Caco-2 (cell line): ENCODE measurements at regions not wholly inside any gene's neighbourhood (a gene's known extent, or its start where the extent isn't known, plus 50 kb on each side); places are given as distances from the start of the nearest gene placed in this dataset.

Experiments
- BruUV-seq: library from RNA; stranded (reverse); fragments of 400-500 nt; replicated peaks from 2 replicates; lab custom pipeline; 2021; lab: Mats Ljungman, UMichigan
- CTCF ChIA-PET: fragments of 300-600 bp; sonication (Branson Sonifier 250); formaldehyde crosslinking; loops from one replicate; lab custom pipeline; 2022; ENCODE audit warnings: antibody characterized with exemption; lab: Charles Lee
- POLR2A ChIA-PET: fragments of 300-600 bp; sonication (Branson Sonifier 250); formaldehyde crosslinking; loops from one replicate; lab custom pipeline; 2022; ENCODE audit warnings: antibody characterized with exemption; lab: Charles Lee
- DNase-seq, 2 experiments: peaks; one replicate each; pipeline versions ENCODE4 v3.0.0 to v3.0.0-alpha.2; 2020 to 2022
- H3K27me3 ChIP-seq: replicated peaks from 2 replicates; pipeline ENCODE4 v1.6.0; 2011; ENCODE audit warnings: low read length; ENCODE audit not compliant: control insufficient read depth, insufficient read depth
- H3K36me3 ChIP-seq: 2 replicates; pipeline ENCODE4 v1.5.1; 2011; ENCODE audit warnings: low read length; ENCODE audit not compliant: control insufficient read depth, insufficient read depth
- H3K4me1 ChIP-seq: fragments of 250-450 bp; sonication (Bioruptor Pico); 2 replicates; pipeline ENCODE4 v1.5.1; 2020; ENCODE audit warnings: mild to moderate bottlenecking
- H3K4me3 ChIP-seq: 2 replicates; pipeline ENCODE4 v1.5.1; 2011; ENCODE audit warnings: low read depth, mild to moderate bottlenecking, control low read depth, low read length
- H3K9me3 ChIP-seq: fragments of 250-450 bp; sonication (Bioruptor Pico); 2 replicates; pipeline ENCODE4 v1.5.1; 2020; ENCODE audit warnings: mild to moderate bottlenecking, moderate library complexity
- H3K27ac Mint-ChIP-seq: one replicate; pipeline ENCODE4 v1.8.0; 2022; ENCODE audit warnings: mixed read lengths; ENCODE audit not compliant: unreplicated experiment
- H3K27me3 Mint-ChIP-seq: one replicate; pipeline ENCODE4 v1.8.0; 2022; ENCODE audit warnings: mixed read lengths; ENCODE audit not compliant: insufficient read depth, unreplicated experiment
- H3K36me3 Mint-ChIP-seq: one replicate; pipeline ENCODE4 v1.8.0; 2022; ENCODE audit warnings: mild to moderate bottlenecking, mixed read lengths; ENCODE audit not compliant: insufficient read depth, unreplicated experiment
- H3K4me1 Mint-ChIP-seq: one replicate; pipeline ENCODE4 v1.8.0; 2022; ENCODE audit warnings: low read depth, mixed read lengths; ENCODE audit not compliant: unreplicated experiment
- H3K4me3 Mint-ChIP-seq: one replicate; pipeline ENCODE4 v1.8.0; 2022; ENCODE audit warnings: mild to moderate bottlenecking, moderate library complexity, mixed read lengths; ENCODE audit not compliant: unreplicated experiment
- H3K9me3 Mint-ChIP-seq: one replicate; pipeline ENCODE4 v1.8.0; 2022; ENCODE audit warnings: mixed read lengths; ENCODE audit not compliant: unreplicated experiment
- intact Hi-C: fragments of 100-400 bp; cut with micrococcal nuclease; formaldehyde crosslinking; loops from one replicate; pipeline ENCODE4 v1.10.0; 2022; ENCODE audit not compliant: unreplicated experiment
- TF ChIP-seq, protein P1 (sequence below), 2 experiments: fragments of 200-600 bp in 1 of 2; IDR thresholded peaks; 1 replicate in 1 of 2; 2 replicates in 1 of 2; pipeline versions ENCODE4 v1.5.1 to v1.8.0; 2011 to 2022; ENCODE audit warnings: antibody characterized with exemption in 1 of 2, control low read depth in 1 of 2, inconsistent platforms in 1 of 2, low read depth in 1 of 2, low read length in 1 of 2, mild to moderate bottlenecking in 1 of 2, moderate library complexity in 1 of 2; ENCODE audit not compliant: insufficient read depth in 1 of 2, severe bottlenecking in 1 of 2, unreplicated experiment in 1 of 2

DNA sequence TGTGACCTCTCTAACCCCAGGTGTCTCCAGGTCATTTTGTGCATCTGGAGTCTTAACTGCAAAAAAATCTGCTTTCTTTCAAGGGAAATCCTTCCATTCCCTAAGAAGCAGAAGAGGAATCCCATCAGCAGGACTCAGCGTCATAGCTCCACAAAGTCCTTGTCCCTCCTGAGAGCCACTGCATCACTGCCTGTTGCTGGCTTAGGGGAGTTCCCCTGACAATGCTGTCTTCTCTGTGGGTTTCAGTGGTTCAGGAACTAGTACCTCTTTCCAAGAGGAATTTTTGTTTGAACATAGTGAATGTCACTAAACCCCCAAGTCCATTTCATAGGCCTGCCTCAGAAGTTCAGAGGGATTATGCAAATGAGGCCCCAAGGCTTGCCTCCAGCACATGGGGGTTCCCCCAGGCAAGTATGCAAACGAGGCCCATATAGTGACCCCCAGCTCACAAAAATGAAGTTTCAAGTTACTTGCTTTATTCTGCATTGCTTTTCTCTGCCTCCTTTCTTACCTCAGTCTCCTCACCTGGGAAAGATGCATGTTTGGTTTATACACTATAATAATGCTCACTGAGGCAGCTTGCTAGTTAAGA lies 513.9 kb upstream of the MEX3C start:
- TF ChIP-seq, protein P1, sequence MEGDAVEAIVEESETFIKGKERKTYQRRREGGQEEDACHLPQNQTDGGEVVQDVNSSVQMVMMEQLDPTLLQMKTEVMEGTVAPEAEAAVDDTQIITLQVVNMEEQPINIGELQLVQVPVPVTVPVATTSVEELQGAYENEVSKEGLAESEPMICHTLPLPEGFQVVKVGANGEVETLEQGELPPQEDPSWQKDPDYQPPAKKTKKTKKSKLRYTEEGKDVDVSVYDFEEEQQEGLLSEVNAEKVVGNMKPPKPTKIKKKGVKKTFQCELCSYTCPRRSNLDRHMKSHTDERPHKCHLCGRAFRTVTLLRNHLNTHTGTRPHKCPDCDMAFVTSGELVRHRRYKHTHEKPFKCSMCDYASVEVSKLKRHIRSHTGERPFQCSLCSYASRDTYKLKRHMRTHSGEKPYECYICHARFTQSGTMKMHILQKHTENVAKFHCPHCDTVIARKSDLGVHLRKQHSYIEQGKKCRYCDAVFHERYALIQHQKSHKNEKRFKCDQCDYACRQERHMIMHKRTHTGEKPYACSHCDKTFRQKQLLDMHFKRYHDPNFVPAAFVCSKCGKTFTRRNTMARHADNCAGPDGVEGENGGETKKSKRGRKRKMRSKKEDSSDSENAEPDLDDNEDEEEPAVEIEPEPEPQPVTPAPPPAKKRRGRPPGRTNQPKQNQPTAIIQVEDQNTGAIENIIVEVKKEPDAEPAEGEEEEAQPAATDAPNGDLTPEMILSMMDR (IDR thresholded peaks at IDR 0.05; ENCODE audit: insufficient read depth in 1 of 2, low read depth in 1 of 2, low read length in 1 of 2, severe bottlenecking in 1 of 2, unreplicated experiment in 1 of 2) = no peak
- Mint-ChIP-seq H3K4me3 (no peak overlapping the region), H3K36me3 (no peaks in the 10 kb centered on the region), H3K27me3 (no peaks in the 10 kb centered on the region), H3K4me1 (no peaks in the 10 kb centered on the region), H3K27ac (no peak overlapping the region), H3K9me3 (peaks cover 18% of the 10 kb centered on the region)
- Histone ChIP-seq H3K36me3 (no peaks in the 10 kb centered on the region), H3K4me3 (no peak overlapping the region), H3K4me1 (no peaks in the 10 kb centered on the region), H3K27me3 (no peaks in the 10 kb centered on the region), H3K9me3 (no peaks in the 10 kb centered on the region)
- intact Hi-C loops = no loop called here
- no TSS peak for BruUV-seq
- CTCF ChIA-PET = no interaction called here
- DNase-seq = no peak
- POLR2A ChIA-PET = no interaction called here

GRCh38 chr18:51712821-51713220 lies 515.3 kb upstream of the MEX3C start:
- Histone ChIP-seq H3K9me3 (no peaks in the 10 kb centered on the region), H3K27me3 (no peaks in the 10 kb centered on the region), H3K4me1 (no peaks in the 10 kb centered on the region), H3K36me3 (no peaks in the 10 kb centered on the region), H3K4me3 (no peak overlapping the region)
- DNase-seq = no peak
- H3K36me3 Mint-ChIP-seq = no peaks in the 10 kb centered on the region
- intact Hi-C loops = no loop called here
- no peaks in the 10 kb centered on the region for H3K4me1 Mint-ChIP-seq
- H3K9me3 Mint-ChIP-seq = peaks cover 4% of the 10 kb centered on the region
- no peak overlapping the region for H3K27ac Mint-ChIP-seq
- TF ChIP-seq, protein P1 (IDR thresholded peaks at IDR 0.05; ENCODE audit: insufficient read depth in 1 of 2, low read depth in 1 of 2, low read length in 1 of 2, severe bottlenecking in 1 of 2, unreplicated experiment in 1 of 2) = no peak
- no TSS peak for BruUV-seq
- no peaks in the 10 kb centered on the region for H3K27me3 Mint-ChIP-seq
- H3K4me3 Mint-ChIP-seq = no peak overlapping the region
- CTCF ChIA-PET = no interaction called here
- POLR2A ChIA-PET = no interaction called here

GRCh38 chr18:51716277-51716676 lies 518.8 kb upstream of the MEX3C start:
- H3K4me1 Mint-ChIP-seq = no peaks in the 10 kb centered on the region
- intact Hi-C loops = no loop called here
- H3K36me3 Mint-ChIP-seq = no peaks in the 10 kb centered on the region
- no peak overlapping the region for H3K4me3 Mint-ChIP-seq
- TF ChIP-seq, protein P1 (IDR thresholded peaks at IDR 0.05; ENCODE audit: insufficient read depth in 1 of 2, low read depth in 1 of 2, low read length in 1 of 2, severe bottlenecking in 1 of 2, unreplicated experiment in 1 of 2) = no peak
- BruUV-seq = no TSS peak
- CTCF ChIA-PET = no interaction called here
- POLR2A ChIA-PET = no interaction called here
- no peaks in the 10 kb centered on the region for H3K27me3 ChIP-seq
- H3K4me3 ChIP-seq = no peak overlapping the region
- H3K4me1 ChIP-seq = no peaks in the 10 kb centered on the region
- H3K9me3 ChIP-seq = no peaks in the 10 kb centered on the region
- H3K9me3 Mint-ChIP-seq = no peaks in the 10 kb centered on the region
- no peak overlapping the region for H3K27ac Mint-ChIP-seq
- no peaks in the 10 kb centered on the region for H3K36me3 ChIP-seq
- DNase-seq = no peak
- no peaks in the 10 kb centered on the region for H3K27me3 Mint-ChIP-seq
